Activated CD4-positive, alpha-beta memory T cell treated with anti-CD3 and anti-CD28 coated beads for 36 hours (primary cell): ENCODE measurements at regions not wholly inside any gene's neighbourhood (a gene's known extent, or its start where the extent isn't known, plus 50 kb on each side); places are given as distances from the start of the nearest gene placed in this dataset.
"Not testable (repeated sequence)": the region's sequence is repeated elsewhere in the genome, so short reads cannot be mapped to it uniquely, and the experiment has no call there.

Experiments used
- CTCF ChIA-PET: fragments of 350-600 bp; sonication (Branson Sonifier 250); formaldehyde crosslinking; loops from one replicate; lab custom pipeline; 2021; ENCODE audit warnings: antibody characterized with exemption, inconsistent platforms; lab: Charles Lee
- POLR2A ChIA-PET: fragments of 350-600 bp; sonication (Branson Sonifier 250); formaldehyde crosslinking; loops from one replicate; lab custom pipeline; 2021; ENCODE audit warnings: antibody characterized with exemption; lab: Charles Lee
- DNase-seq: peaks from one replicate; pipeline ENCODE4 v3.0.0-alpha.2; 2020
- H3K27ac Mint-ChIP-seq: one replicate; pipeline ENCODE4 v1.8.0; 2021; ENCODE audit warnings: mixed read lengths
- H3K27me3 Mint-ChIP-seq: one replicate; pipeline ENCODE4 v1.8.0; 2021; ENCODE audit warnings: mixed read lengths
- H3K36me3 Mint-ChIP-seq: one replicate; pipeline ENCODE4 v1.8.0; 2021; ENCODE audit warnings: mixed read lengths
- H3K4me1 Mint-ChIP-seq: one replicate; pipeline ENCODE4 v1.8.0; 2021; ENCODE audit warnings: low read depth, mixed read lengths
- H3K4me3 Mint-ChIP-seq: one replicate; pipeline ENCODE4 v1.8.0; 2021; ENCODE audit warnings: mild to moderate bottlenecking, mixed read lengths
- H3K9me3 Mint-ChIP-seq: one replicate; pipeline ENCODE4 v1.8.0; 2021; ENCODE audit warnings: mixed read lengths
- intact Hi-C: fragments of 100-400 bp; cut with micrococcal nuclease; formaldehyde crosslinking; loops from one replicate; pipeline ENCODE4 v1.15.1; 2023

GRCh38 chrX:3526071-3526470, 179.6 kb upstream of the MXRA5 start:
- Mint-ChIP-seq H3K4me1 (no peaks in the 10 kb centered on the region), H3K9me3 (no peaks in the 10 kb centered on the region), H3K27me3 (no peaks in the 10 kb centered on the region), H3K4me3 (no peak overlapping the region), H3K27ac (no peak overlapping the region), H3K36me3 (no peaks in the 10 kb centered on the region)
- POLR2A ChIA-PET, result no interaction called here
- intact Hi-C loops, result no loop called here
- CTCF ChIA-PET, result no interaction called here
- DNase-seq, result no peak

GRCh38 chrX:3522101-3522650, 175.7 kb upstream of the MXRA5 start:
- no peak overlapping the region for H3K27ac Mint-ChIP-seq

GRCh38 chrX:3521396-3521795, 174.9 kb upstream of the MXRA5 start:
- CTCF ChIA-PET, result no interaction called here

More at GRCh38 chrX:3522101-3522650, 175.7 kb upstream of the MXRA5 start:
- CTCF ChIA-PET, result no interaction called here
- DNase-seq, result no peak
- POLR2A ChIA-PET, result no interaction called here
- intact Hi-C loops, result no loop called here
- Mint-ChIP-seq H3K36me3 (no peaks in the 10 kb centered on the region), H3K4me3 (no peak overlapping the region), H3K9me3 (no peaks in the 10 kb centered on the region), H3K27me3 (no peaks in the 10 kb centered on the region), H3K4me1 (no peaks in the 10 kb centered on the region)

GRCh38 chrX:3520982-3521381, 174.5 kb upstream of the MXRA5 start:
- Mint-ChIP-seq H3K27ac (no peak overlapping the region), H3K36me3 (no peaks in the 10 kb centered on the region), H3K9me3 (no peaks in the 10 kb centered on the region), H3K4me1 (no peaks in the 10 kb centered on the region), H3K27me3 (no peaks in the 10 kb centered on the region), H3K4me3 (no peak overlapping the region)
- POLR2A ChIA-PET, result no interaction called here
- DNase-seq, result no peak
- intact Hi-C loops, result no loop called here
- CTCF ChIA-PET, result no interaction called here

More at GRCh38 chrX:3521396-3521795, 174.9 kb upstream of the MXRA5 start:
- H3K9me3 Mint-ChIP-seq, result no peaks in the 10 kb centered on the region
- no peak overlapping the region for H3K27ac Mint-ChIP-seq
- H3K36me3 Mint-ChIP-seq, result no peaks in the 10 kb centered on the region
- intact Hi-C loops, result no loop called here
- POLR2A ChIA-PET, result no interaction called here
- H3K4me1 Mint-ChIP-seq, result no peaks in the 10 kb centered on the region
- H3K27me3 Mint-ChIP-seq, result no peaks in the 10 kb centered on the region
- no peak for DNase-seq
- H3K4me3 Mint-ChIP-seq, result no peak overlapping the region

- Mint-ChIP-seq H3K36me3 (no peaks in the 10 kb centered on the region), H3K4me1 (no peaks in the 10 kb centered on the region), H3K4me3 (no peak overlapping the region), H3K9me3 (no peaks in the 10 kb centered on the region), H3K27ac (no peak overlapping the region), H3K27me3 (no peaks in the 10 kb centered on the region)
- intact Hi-C loops, result no loop called here
- CTCF ChIA-PET, result no interaction called here
- no peak for DNase-seq
- POLR2A ChIA-PET, result no interaction called here
Observed at GRCh38 chrX:3520458-3520857, 174.0 kb upstream of the MXRA5 start.

GRCh38 chrX:3519384-3519783, 172.9 kb upstream of the MXRA5 start:
- H3K4me1 Mint-ChIP-seq, intact Hi-C loops, POLR2A ChIA-PET, H3K27ac Mint-ChIP-seq, DNase-seq, H3K4me3 Mint-ChIP-seq, H3K9me3 Mint-ChIP-seq, H3K27me3 Mint-ChIP-seq, CTCF ChIA-PET, H3K36me3 Mint-ChIP-seq: not testable (repeated sequence)

GRCh38 chrX:3518870-3519269, 172.4 kb upstream of the MXRA5 start:
- Mint-ChIP-seq H3K9me3 (no peaks in the 10 kb centered on the region), H3K27ac (no peak overlapping the region), H3K36me3 (no peaks in the 10 kb centered on the region), H3K4me3 (no peak overlapping the region), H3K4me1 (no peaks in the 10 kb centered on the region), H3K27me3 (no peaks in the 10 kb centered on the region)
- ChIA-PET POLR2A (no interaction called here), CTCF (no interaction called here)
- intact Hi-C loops, result no loop called here
- no peak for DNase-seq

GRCh38 chrX:3516051-3516541, 169.6 kb upstream of the MXRA5 start:
- H3K27me3 Mint-ChIP-seq, result no peaks in the 10 kb centered on the region
- H3K9me3 Mint-ChIP-seq, result no peaks in the 10 kb centered on the region
- no peak overlapping the region for H3K4me3 Mint-ChIP-seq
- no peaks in the 10 kb centered on the region for H3K36me3 Mint-ChIP-seq
- ChIA-PET POLR2A (no interaction called here), CTCF (no interaction called here)
- intact Hi-C loops, result no loop called here
- no peak overlapping the region for H3K27ac Mint-ChIP-seq
- no peaks in the 10 kb centered on the region for H3K4me1 Mint-ChIP-seq
- no peak for DNase-seq

- ChIA-PET POLR2A (no interaction called here), CTCF (no interaction called here)
- DNase-seq, result no peak
- H3K36me3 Mint-ChIP-seq, result no peaks in the 10 kb centered on the region
- no peaks in the 10 kb centered on the region for H3K4me1 Mint-ChIP-seq
- H3K27ac Mint-ChIP-seq, result no peak overlapping the region
- no peaks in the 10 kb centered on the region for H3K9me3 Mint-ChIP-seq
- no peak overlapping the region for H3K4me3 Mint-ChIP-seq
- H3K27me3 Mint-ChIP-seq, result no peaks in the 10 kb centered on the region
- intact Hi-C loops, result no loop called here
Observed at GRCh38 chrX:3514996-3515395, 168.5 kb upstream of the MXRA5 start.

GRCh38 chrX:3512150-3512549, 165.7 kb upstream of the MXRA5 start:
- intact Hi-C loops, H3K4me3 Mint-ChIP-seq, POLR2A ChIA-PET, H3K27me3 Mint-ChIP-seq, H3K36me3 Mint-ChIP-seq, H3K27ac Mint-ChIP-seq, H3K9me3 Mint-ChIP-seq, H3K4me1 Mint-ChIP-seq, CTCF ChIA-PET: not testable (repeated sequence)
- DNase-seq, result peak; percentile 8

GRCh38 chrX:3509934-3510333, 163.5 kb upstream of the MXRA5 start:
- intact Hi-C loops, result no loop called here

GRCh38 chrX:3504916-3505315, 158.5 kb upstream of the MXRA5 start:
- intact Hi-C loops, result no loop called here
- no peaks in the 10 kb centered on the region for H3K27me3 Mint-ChIP-seq
- no peak overlapping the region for H3K27ac Mint-ChIP-seq
- no peaks in the 10 kb centered on the region for H3K36me3 Mint-ChIP-seq
- H3K4me3 Mint-ChIP-seq, result no peak overlapping the region
- POLR2A ChIA-PET, result no interaction called here
- CTCF ChIA-PET, result no interaction called here
- DNase-seq, result no peak
- H3K9me3 Mint-ChIP-seq, result peaks cover 6% of the 10 kb centered on the region
- no peaks in the 10 kb centered on the region for H3K4me1 Mint-ChIP-seq

More at GRCh38 chrX:3509934-3510333, 163.5 kb upstream of the MXRA5 start:
- H3K4me1 Mint-ChIP-seq, result no peaks in the 10 kb centered on the region
- DNase-seq, result no peak
- H3K27me3 Mint-ChIP-seq, result no peaks in the 10 kb centered on the region
- CTCF ChIA-PET, result no interaction called here
- no peaks in the 10 kb centered on the region for H3K36me3 Mint-ChIP-seq
- POLR2A ChIA-PET, result no interaction called here
- no peak overlapping the region for H3K27ac Mint-ChIP-seq
- H3K9me3 Mint-ChIP-seq, result peaks cover 6% of the 10 kb centered on the region
- no peak overlapping the region for H3K4me3 Mint-ChIP-seq

- intact Hi-C loops, result no loop called here
- Mint-ChIP-seq H3K4me3 (no peak overlapping the region), H3K4me1 (no peaks in the 10 kb centered on the region)
Observed at GRCh38 chrX:3501833-3502535, 155.5 kb upstream of the MXRA5 start.

More at GRCh38 chrX:3501833-3502535, 155.5 kb upstream of the MXRA5 start:
- ChIA-PET CTCF (no interaction called here), POLR2A (no interaction called here)
- no peaks in the 10 kb centered on the region for H3K36me3 Mint-ChIP-seq
- H3K27me3 Mint-ChIP-seq, result peaks cover 2% of the 10 kb centered on the region
- DNase-seq, result no peak
- H3K27ac Mint-ChIP-seq, result no peak overlapping the region
- no peaks in the 10 kb centered on the region for H3K9me3 Mint-ChIP-seq
